ENCODE measurements at regions not wholly inside any gene's neighbourhood (a gene's known extent, or its start where the extent isn't known, plus 50 kb on each side); places are given as distances from the start of the nearest gene placed in this dataset.
"Not testable (repeated sequence)": the region's sequence is repeated elsewhere in the genome, so short reads cannot be mapped to it uniquely, and the experiment has no call there.

DNA sequence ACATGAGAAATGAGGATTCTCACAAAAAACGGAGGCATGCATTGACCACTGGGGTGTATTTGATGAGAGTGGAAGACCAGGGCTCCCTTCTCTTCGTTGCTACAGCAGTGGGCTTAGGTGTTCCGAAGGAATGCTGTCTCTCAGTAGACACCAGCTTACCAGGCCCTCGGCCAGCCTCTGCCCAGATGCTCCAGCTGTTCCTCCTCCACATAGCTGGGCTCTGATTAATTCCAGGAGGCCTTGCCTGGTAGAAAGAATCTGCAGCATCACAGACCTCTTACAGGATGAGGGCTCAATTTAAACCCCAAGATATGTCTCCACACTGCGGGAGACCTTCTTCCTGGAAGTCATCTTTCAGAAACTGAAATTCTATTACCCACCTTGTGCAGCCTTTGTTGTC, 346.6 kb upstream of the TENM3 start:
- no peak overlapping the region for H3K4me3 ChIP-seq (ENCODE audit: low read length)
- no peak for DNase-seq (ENCODE audit: low read depth)
- TF ChIP-seq, protein P1, sequence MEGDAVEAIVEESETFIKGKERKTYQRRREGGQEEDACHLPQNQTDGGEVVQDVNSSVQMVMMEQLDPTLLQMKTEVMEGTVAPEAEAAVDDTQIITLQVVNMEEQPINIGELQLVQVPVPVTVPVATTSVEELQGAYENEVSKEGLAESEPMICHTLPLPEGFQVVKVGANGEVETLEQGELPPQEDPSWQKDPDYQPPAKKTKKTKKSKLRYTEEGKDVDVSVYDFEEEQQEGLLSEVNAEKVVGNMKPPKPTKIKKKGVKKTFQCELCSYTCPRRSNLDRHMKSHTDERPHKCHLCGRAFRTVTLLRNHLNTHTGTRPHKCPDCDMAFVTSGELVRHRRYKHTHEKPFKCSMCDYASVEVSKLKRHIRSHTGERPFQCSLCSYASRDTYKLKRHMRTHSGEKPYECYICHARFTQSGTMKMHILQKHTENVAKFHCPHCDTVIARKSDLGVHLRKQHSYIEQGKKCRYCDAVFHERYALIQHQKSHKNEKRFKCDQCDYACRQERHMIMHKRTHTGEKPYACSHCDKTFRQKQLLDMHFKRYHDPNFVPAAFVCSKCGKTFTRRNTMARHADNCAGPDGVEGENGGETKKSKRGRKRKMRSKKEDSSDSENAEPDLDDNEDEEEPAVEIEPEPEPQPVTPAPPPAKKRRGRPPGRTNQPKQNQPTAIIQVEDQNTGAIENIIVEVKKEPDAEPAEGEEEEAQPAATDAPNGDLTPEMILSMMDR (conservative IDR thresholded peaks at IDR 0.05; ENCODE audit: low read depth, low read length), result no peak

DNA sequence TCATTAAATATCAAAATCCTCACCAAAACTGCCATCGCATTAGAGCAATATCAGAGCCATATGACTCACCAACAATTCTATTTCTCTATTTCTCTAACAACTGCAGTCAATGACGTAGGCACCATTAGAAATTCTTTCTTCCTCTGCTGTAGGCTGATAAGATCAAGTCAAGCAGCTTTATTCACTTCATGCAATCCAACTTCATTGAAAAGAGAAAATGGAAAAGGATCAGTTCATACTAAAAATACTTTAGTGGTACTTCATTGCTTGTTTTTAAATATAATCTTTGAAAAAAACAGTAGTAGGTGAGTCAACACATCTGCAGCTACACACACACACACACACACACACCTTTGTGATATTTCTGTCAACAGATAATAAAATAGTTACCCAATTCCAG, 345.3 kb upstream of the TENM3 start:
- DNase-seq (ENCODE audit: low read depth), result peak; percentile 86

DNA sequence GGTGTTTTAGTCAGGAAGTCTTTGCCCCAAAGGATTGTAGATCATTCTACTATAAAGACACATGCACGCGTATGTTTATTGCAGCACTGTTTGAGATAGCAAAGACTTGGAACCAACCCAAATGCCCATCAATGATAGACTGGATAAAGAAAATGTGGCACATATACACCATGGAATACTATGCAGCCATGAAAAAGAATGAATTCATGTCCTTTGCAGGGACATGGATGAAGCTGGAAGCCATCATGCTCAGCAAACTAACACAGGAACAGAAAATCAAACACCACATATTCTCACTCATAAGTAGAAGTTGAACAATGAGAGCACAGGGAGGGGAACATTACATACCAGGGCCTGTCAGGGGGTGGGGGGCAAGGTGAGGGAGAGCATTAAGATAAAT, 340.8 kb upstream of the TENM3 start:
- H3K4me3 ChIP-seq (ENCODE audit: low read length); DNase-seq (ENCODE audit: low read depth): not testable (repeated sequence)

More for the DNA sequence above, 345.3 kb upstream of the TENM3 start:
- no peak overlapping the region for H3K4me3 ChIP-seq (ENCODE audit: low read length)
- TF ChIP-seq, protein P1 (conservative IDR thresholded peaks at IDR 0.05; ENCODE audit: low read depth, low read length), result no peak

DNA sequence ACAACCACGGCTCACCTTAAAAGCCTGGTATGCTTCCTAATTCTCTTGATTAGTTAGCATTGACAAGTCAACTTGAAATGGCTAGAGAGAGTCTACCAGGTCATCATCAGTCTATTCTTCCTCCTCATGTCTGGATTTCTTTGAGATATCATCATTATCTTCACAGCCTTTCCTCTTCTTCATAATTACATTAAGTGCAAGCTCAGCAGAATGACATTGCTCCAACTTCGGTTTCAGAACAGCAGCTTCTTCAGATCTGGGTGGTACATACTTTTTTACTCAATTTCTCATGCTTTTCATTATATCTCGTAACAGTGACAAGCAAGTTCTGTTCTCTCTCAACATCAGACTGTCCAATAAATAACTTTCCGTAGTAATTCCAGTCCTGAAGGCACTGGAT, 337.5 kb upstream of the TENM3 start:
- TF ChIP-seq, protein P1 (conservative IDR thresholded peaks at IDR 0.05; ENCODE audit: low read depth, low read length), result no peak
- DNase-seq (ENCODE audit: low read depth), result no peak
- no peak overlapping the region for H3K4me3 ChIP-seq (ENCODE audit: low read length)

DNA sequence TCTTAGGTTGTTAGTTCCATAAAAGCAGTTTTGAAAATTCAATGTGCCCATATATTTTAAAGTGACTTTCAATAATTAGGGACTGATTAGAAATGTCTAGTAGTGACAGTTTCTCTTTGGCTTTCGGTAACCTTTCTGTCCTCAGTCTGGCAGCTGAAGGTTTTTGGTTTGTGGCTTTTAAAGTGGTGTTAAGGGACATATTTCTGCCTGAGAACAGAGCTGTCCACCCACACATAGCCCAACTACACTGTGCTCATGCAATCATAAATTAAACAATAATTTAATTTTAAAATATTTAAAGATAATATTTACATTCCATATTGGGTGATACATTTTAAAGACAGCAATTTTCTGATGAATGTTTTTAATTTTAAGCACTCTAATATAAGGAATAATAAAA, 335.0 kb upstream of the TENM3 start:
- TF ChIP-seq, protein P1 (conservative IDR thresholded peaks at IDR 0.05; ENCODE audit: low read depth, low read length), result no peak
- H3K4me3 ChIP-seq (ENCODE audit: low read length), result no peak overlapping the region
- DNase-seq (ENCODE audit: low read depth), result no peak

DNA sequence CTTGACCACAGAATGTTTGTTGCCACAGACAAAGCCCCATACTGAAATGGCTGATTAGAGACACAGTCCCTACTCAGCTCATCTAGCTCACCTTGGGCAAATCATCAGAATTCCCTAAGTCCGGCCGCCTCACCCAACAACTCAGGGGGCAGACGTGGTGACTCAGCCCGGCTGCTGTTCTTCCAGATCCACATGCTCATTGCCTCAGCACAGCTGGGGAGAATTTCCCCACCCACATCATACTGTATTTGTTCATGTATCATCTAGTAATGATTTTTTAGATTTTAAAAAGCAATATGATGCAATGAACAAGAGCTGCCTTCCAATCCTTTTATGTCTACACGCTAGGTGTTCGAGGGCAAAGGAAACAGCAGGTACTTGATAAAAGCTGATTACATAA, 333.8 kb upstream of the TENM3 start:
- TF ChIP-seq, protein P1 (conservative IDR thresholded peaks at IDR 0.05; ENCODE audit: low read depth, low read length), result no peak
- DNase-seq (ENCODE audit: low read depth), result no peak
- no peak overlapping the region for H3K4me3 ChIP-seq (ENCODE audit: low read length)

DNA sequence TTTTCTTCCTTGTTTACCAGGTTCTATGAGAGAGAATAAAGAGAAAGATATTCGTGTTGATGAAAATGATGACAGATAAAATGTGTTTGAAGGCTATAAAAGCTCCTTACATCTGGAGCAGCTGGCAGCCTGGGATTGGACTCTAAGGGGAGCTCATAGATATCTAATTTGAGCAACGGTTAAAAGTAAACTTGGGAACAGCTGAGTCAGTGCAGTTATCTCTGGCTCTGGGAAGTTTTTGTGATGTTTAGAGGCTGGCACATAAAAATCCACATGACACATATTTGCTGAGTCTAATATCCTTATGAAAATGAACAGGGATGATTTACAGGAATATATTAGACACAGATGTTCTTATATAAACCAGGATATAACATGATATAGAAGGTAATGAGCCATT, 331.8 kb upstream of the TENM3 start:
- DNase-seq (ENCODE audit: low read depth), result no peak
- H3K4me3 ChIP-seq (ENCODE audit: low read length), result no peak overlapping the region
- TF ChIP-seq, protein P1 (conservative IDR thresholded peaks at IDR 0.05; ENCODE audit: low read depth, low read length), result no peak

DNA sequence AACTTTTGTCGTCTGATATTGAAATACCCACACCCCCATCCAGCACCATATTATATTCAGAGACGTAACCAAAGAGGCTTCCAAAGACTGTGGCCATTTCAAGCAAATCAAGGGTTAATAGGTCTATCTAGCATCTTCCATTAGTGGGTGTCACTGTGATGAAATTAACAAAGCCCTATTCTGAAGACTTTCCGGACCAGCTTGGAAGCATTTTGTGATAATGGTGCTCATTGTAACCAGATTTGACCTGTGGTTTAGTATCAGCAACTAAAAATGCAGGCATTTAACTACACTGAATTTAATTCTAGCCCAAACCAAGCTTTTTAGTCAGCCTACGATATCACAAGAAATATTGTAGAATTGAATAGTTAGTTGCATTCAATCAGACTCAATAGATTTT, 309.7 kb upstream of the TENM3 start:
- no peak for DNase-seq (ENCODE audit: low read depth)
- TF ChIP-seq, protein P1 (conservative IDR thresholded peaks at IDR 0.05; ENCODE audit: low read depth, low read length), result no peak
- H3K4me3 ChIP-seq (ENCODE audit: low read length), result no peak overlapping the region

Measured in retinal pigment epithelial cell (primary cell).